Esophagus squamous epithelium (tissue), 5 donors: ENCODE measurements at regions not wholly inside any gene's neighbourhood (a gene's known extent, or its start where the extent isn't known, plus 50 kb on each side); places are given as distances from the start of the nearest gene placed in this dataset.

Experiments used
- DNase-seq: peaks from one replicate; lab custom pipeline; 2025; lab: John Stamatoyannopoulos, UW
- H3K27ac ChIP-seq, 4 donors: fragments of 200-600 bp; sonication (generic); one replicate each; pipeline ENCODE4 v1.5.1; 2016 to 2019; ENCODE audit warnings: mild to moderate bottlenecking in 1 of 4
- H3K27me3 ChIP-seq, 4 donors: fragments of 200-600 bp; sonication (generic); 1 replicate in 3 of 4; 2 replicates in 1 of 4; pipeline versions ENCODE4 v1.5.1 to v1.6.0; 2017 to 2021; ENCODE audit warnings: antibody characterized with exemption in 1 of 4
- H3K36me3 ChIP-seq, 3 donors: fragments of 200-600 bp; sonication (generic); one replicate each; pipeline ENCODE4 v1.5.1; 2016 to 2019
- H3K4me1 ChIP-seq, 3 donors: fragments of 200-600 bp; sonication (generic); one replicate each; pipeline ENCODE4 v1.5.1; 2017 to 2019
- H3K4me3 ChIP-seq, 4 donors: fragments of 200-600 bp; sonication (generic); 1 replicate in 3 of 4; 2 replicates in 1 of 4; pipeline ENCODE4 v1.5.1; 2016 to 2019; ENCODE audit warnings: mild to moderate bottlenecking in 2 of 4, moderate library complexity in 1 of 4
- H3K9me3 ChIP-seq, 3 donors: fragments of 200-600 bp; sonication (generic); one replicate each; pipeline ENCODE4 v1.5.1; 2016 to 2019
- POLR2A ChIP-seq, 4 donors: fragments of 450-650 bp; IDR thresholded peaks; one replicate each; pipeline ENCODE4 v1.6.1; 2017; ENCODE audit warnings: antibody characterized with exemption in 4 of 4, mild to moderate bottlenecking in 4 of 4, moderate library complexity in 3 of 4
- WGBS, 2 donors: methylation state at CpG; one replicate each; pipeline ENCODE4 v1.1.5; 2018; 5-methylcytosine and 5-hydroxymethylcytosine counted together
- intact Hi-C: fragments of 100-400 bp; cut with DNase I; formaldehyde crosslinking; loops from one replicate; pipeline ENCODE4 v1.15.0; 2022
- TF ChIP-seq, protein P1 (sequence below), 6 experiments: fragments of 450-650 bp in 4 of 6; fragments of 200-600 bp in 2 of 6; sonication (generic) in 2 of 6; IDR thresholded peaks; one replicate each; pipeline ENCODE4 v1.5.1; 2016 to 2019; ENCODE audit warnings: antibody characterized with exemption in 6 of 6, mild to moderate bottlenecking in 4 of 6, moderate library complexity in 4 of 6
- donor health status: DM: yes; HTN: yes; CAD: no.

DNA sequence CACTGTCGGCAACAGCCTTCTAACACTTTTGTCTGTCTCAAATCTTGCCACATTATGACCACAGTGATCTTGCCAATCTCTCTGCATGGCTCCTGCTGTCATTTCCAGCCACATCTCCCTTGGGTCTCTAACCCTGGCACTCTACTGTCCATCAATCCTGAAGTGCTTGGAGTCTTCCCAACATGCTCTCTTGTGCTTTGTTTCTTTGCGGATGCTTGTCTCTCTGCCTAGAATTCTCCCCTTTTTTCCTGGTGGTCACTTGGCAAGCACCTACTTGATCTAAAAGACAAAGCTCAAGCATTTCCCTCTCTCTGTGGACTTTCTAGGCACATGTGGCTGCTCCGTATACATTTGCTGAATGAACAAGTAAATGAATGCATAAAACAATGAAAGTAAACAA lies 290.7 kb upstream of the MAP3K7 start:
- intact Hi-C loops = no loop called here
- Histone ChIP-seq H3K36me3 (no peaks in the 10 kb centered on the region), H3K9me3 (peaks cover 0 to 47% (median 3%) of the 10 kb centered on the region in 3 donors), H3K4me3 (no peak overlapping the region), H3K27ac (no peak overlapping the region), H3K27me3 (no peaks in the 10 kb centered on the region), H3K4me1 (no peaks in the 10 kb centered on the region)
- DNase-seq = no peak
- TF ChIP-seq POLR2A (IDR thresholded peaks at IDR 0.05) = no peak
- TF ChIP-seq, protein P1, sequence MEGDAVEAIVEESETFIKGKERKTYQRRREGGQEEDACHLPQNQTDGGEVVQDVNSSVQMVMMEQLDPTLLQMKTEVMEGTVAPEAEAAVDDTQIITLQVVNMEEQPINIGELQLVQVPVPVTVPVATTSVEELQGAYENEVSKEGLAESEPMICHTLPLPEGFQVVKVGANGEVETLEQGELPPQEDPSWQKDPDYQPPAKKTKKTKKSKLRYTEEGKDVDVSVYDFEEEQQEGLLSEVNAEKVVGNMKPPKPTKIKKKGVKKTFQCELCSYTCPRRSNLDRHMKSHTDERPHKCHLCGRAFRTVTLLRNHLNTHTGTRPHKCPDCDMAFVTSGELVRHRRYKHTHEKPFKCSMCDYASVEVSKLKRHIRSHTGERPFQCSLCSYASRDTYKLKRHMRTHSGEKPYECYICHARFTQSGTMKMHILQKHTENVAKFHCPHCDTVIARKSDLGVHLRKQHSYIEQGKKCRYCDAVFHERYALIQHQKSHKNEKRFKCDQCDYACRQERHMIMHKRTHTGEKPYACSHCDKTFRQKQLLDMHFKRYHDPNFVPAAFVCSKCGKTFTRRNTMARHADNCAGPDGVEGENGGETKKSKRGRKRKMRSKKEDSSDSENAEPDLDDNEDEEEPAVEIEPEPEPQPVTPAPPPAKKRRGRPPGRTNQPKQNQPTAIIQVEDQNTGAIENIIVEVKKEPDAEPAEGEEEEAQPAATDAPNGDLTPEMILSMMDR (IDR thresholded peaks at IDR 0.05) = no peak
- WGBS, 2 donors = 63 to 68% methylated on average over 3 of the region's 3 CpGs

DNA sequence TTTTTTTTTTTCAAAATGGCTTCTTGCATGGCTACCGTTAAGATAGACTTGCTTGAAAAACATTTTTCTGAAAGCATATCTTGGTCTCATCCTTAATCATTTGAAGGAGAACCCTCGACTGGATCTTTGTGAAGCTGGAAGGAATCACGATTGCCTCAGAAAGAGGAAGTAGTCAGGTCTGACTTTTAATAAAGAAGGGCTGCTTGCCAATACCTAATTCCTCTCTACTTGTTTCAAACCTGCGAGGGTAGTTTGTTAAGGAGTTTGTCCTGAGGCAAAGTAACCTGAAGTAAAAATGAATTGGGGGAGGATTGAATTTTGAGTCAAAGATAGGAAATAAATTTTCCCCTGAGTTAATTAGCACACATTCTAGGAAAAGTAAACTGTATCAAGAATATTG lies 288.1 kb upstream of the MAP3K7 start:
- H3K4me3 ChIP-seq = no peak overlapping the region
- no peaks in the 10 kb centered on the region for H3K27me3 ChIP-seq
- H3K9me3 ChIP-seq = peaks cover 0 to 35% (median 3%) of the 10 kb centered on the region in 3 donors
- no peak for DNase-seq
- H3K36me3 ChIP-seq = no peaks in the 10 kb centered on the region
- H3K4me1 ChIP-seq = no peaks in the 10 kb centered on the region
- TF ChIP-seq, protein P1 (IDR thresholded peaks at IDR 0.05) = no peak
- TF ChIP-seq POLR2A (IDR thresholded peaks at IDR 0.05) = no peak
- WGBS, 2 donors = 39 to 42% methylated on average over 4 of the region's 4 CpGs
- no peak overlapping the region for H3K27ac ChIP-seq
- intact Hi-C loops = no loop called here

DNA sequence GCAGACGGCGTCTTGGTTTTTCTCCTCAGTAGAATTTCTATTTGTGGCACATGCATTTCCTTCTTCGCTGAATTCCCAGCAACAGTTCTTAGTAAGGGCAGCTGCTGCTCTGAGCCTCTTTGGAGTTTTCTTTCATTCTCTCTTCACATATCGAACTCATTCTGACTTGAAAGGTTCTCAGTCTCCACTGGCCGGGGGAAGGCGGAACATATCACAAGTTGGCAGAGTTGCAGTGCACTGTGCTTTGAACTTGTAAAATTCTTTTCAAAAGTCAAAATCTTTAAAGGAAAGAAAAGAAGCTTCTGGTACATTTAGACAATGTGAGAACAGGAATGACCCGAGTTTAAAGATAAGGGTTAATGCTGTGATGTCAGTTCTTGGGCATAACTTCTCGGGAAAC lies 286.1 kb upstream of the MAP3K7 start:
- no peaks in the 10 kb centered on the region for H3K4me1 ChIP-seq
- no peak overlapping the region for H3K27ac ChIP-seq
- H3K27me3 ChIP-seq = no peaks in the 10 kb centered on the region
- TF ChIP-seq, protein P1 (IDR thresholded peaks at IDR 0.05) = no peak
- no peak for TF ChIP-seq POLR2A (IDR thresholded peaks at IDR 0.05)
- intact Hi-C loops = no loop called here
- peaks cover 0 to 17% (median 0%) of the 10 kb centered on the region in 3 donors for H3K9me3 ChIP-seq
- H3K4me3 ChIP-seq = no peak overlapping the region
- DNase-seq = no peak
- H3K36me3 ChIP-seq = no peaks in the 10 kb centered on the region
- WGBS, 2 donors = 60 to 68% methylated on average over 6 to 8 of the region's 8 CpGs

DNA sequence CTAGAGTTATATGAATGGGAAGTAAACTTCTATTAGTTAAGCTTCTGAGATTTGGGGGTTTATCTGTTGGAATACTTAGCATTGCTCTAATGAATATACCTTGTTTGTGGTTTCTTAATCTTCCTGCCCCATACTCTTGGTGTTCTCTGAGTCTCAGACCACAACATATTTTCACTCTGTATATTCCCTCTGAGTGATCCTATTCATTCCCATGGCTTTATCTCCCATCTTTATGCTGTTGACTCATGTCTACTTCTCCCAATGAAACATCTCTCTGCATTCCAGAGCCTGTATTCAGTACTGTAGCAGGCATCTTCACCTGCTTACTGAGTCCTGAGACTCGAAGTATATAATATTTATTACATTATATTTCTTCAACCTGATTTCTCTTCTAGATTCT lies 283.7 kb upstream of the MAP3K7 start:
- no peak for TF ChIP-seq POLR2A (IDR thresholded peaks at IDR 0.05)
- TF ChIP-seq, protein P1 (IDR thresholded peaks at IDR 0.05) = no peak
- no peak for DNase-seq
- intact Hi-C loops = no loop called here
- H3K9me3 ChIP-seq = no peaks in the 10 kb centered on the region
- WGBS, 2 donors = 80 to 89% methylated on average over 1 of the region's 1 CpG
- H3K4me1 ChIP-seq = no peaks in the 10 kb centered on the region
- H3K27ac ChIP-seq = no peak overlapping the region
- H3K27me3 ChIP-seq = no peaks in the 10 kb centered on the region
- no peak overlapping the region for H3K4me3 ChIP-seq
- H3K36me3 ChIP-seq = no peaks in the 10 kb centered on the region

DNA sequence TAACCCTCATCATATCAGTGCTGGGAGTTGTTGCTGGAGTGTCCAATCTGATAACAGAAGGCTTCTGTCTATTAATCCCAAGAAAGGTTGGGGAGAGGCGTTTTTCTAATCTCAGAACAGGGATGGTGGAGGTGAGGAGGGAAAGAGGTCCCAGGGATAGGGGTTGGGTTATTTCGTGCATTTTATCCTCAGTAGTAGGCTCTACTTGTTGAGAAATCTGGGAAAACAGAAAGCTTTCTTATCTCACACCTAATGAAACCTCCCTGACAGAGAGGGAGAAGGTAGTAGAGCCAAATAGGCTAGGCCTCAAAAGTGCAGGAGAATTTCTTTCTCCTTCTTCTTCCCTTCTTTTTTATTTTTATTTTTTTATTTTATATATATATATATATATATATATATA lies 281.8 kb upstream of the MAP3K7 start:
- Histone ChIP-seq H3K27ac (no peak overlapping the region), H3K9me3 (no peaks in the 10 kb centered on the region), H3K36me3 (no peaks in the 10 kb centered on the region), H3K27me3 (no peaks in the 10 kb centered on the region), H3K4me3 (no peak overlapping the region), H3K4me1 (no peaks in the 10 kb centered on the region)
- intact Hi-C loops = no loop called here
- no peak for DNase-seq
- TF ChIP-seq, protein P1 (IDR thresholded peaks at IDR 0.05) = no peak
- TF ChIP-seq POLR2A (IDR thresholded peaks at IDR 0.05) = no peak
- WGBS, 2 donors = 79 to 88% methylated on average over 1 to 2 of the region's 2 CpGs
